GM18508 (cell line): ENCODE measurements at regions not wholly inside any gene's neighbourhood (a gene's known extent, or its start where the extent isn't known, plus 50 kb on each side); places are given as distances from the start of the nearest gene placed in this dataset.

Source experiments
- ATAC-seq: cut with Tn5 transposase; IDR thresholded peaks from one replicate; pipeline ENCODE4 v1.9.1; 2021; ENCODE audit warnings: moderate number of reproducible peaks; ENCODE audit not compliant: insufficient read depth, unreplicated experiment

DNA sequence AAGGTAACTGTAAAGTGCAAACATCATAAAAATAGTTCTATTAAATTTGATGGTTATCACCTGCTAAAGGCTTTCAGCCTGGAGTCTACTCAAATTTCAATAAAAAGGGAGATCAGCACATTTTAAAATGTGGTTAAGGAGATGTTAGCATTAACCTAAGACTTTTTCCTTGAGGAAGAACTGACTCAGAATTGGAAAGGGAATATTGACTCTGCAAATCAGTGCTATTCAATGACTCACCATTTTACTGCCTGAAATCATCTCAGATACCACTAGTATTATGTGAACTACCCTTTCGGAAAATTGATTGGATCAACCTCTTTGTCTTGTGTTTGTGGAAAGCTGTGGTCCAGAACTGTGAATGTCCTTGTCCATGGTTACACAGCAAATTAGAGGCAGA is 113.3 kb downstream of the ADRB2 start:
- ATAC-seq, result no peak

DNA sequence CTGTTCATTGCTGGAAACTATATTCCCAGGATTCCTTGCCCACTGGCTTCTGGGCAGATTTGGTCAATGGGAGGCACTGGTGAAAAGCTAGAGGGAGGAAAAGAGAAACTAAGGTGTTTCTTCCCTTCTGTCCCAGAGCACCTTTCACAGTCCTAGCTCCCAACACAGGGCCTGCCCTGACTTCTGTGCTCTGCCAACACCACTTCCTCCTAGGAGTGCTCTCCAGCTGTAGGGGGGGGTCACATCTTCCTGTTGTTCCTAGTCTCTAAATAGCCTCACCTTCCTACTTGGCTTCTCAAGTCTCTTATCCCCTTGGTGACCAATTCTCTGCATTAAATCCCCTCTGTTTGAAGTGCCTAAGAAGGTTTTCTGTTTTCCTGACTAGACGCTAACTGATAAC is 115.4 kb downstream of the ADRB2 start:
- ATAC-seq, result no peak

DNA sequence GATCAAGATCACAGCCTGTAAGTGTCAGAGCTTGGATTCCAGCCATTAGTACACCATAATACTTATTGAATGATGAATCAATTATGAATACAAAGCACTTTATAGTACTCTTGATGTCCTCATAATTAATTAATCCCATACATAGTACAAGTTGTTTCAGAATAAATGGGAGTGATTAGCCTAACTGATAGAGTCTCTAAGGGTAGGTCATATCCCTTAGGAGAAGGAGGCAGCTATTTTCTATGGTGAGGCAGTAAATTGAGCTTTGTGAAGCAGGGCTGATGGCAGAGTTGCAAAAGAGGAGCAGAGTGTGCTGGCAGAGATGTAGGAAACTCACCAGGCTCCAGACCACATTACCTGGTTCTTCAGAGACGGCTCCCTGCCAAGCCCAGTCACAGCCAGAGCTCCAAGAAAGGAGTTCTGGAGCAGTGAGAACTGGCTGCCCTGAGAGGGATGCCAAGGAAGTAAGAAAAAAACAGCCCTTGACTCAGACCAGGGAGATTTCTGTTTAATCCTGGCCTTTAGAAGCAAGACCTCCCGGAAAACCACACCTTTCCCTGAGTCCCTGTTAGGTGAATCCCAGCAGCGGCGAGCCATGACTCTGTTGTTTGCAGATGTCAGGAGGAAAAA is 112.9 kb downstream of the SH3TC2 start:
- no peak for ATAC-seq

DNA sequence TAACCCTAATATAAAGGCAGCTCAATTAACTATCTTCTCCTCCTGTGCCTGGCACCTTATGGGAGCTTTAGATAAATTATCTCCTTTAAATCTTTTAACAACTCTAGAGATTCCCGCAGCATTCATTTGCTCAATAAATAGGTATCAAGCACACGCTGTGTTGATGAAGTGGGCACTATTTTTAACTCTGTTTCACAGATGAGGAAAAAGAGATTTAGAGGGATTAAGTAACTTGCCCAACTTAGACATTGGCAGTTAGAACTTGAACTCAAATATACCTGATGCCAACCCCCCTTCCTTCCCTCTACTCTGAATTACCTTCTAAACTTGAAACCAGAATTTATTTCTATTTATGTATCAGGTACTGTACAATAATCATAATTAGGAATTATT is 112.4 kb downstream of the SH3TC2 start:
- no peak for ATAC-seq

DNA sequence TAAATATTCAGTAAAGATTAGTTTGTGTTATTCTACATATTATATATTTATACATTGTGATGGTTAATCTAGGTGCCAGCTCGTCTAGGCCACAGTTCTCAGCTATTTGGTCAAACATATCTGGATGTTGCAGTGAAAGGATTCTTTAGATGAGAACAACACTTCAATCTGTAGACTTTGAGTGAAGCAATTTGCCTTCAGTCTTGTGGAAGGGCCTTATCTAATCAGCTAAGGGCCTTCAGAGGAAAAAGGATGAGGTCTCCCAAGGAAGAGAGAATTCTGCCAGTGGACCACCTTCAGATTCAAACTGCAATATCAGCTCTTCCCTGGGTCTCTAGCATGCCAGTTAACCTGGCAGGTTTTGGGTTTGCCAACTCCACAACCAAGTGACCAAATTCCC is 112.0 kb downstream of the SH3TC2 start:
- no peak for ATAC-seq

DNA sequence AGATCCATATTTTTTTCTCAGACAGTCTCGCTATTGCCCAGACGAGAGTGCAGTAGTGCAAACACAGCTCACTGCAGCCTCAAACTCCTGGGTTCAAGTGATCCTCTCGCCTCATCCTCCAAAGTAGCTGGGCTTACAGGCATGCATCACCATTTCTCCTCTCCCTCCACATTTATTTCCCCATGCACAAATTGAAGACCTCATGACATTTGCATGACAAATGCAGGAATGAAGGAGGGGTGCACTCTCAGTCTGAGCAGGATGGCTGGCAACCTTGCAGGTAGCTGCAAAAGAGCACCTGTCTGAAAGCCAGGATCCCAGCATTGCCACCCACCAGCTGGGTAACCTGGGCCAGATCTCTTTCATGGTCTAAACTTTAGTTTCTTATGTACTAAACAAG is 111.2 kb downstream of the SH3TC2 start:
- ATAC-seq, result no peak

DNA sequence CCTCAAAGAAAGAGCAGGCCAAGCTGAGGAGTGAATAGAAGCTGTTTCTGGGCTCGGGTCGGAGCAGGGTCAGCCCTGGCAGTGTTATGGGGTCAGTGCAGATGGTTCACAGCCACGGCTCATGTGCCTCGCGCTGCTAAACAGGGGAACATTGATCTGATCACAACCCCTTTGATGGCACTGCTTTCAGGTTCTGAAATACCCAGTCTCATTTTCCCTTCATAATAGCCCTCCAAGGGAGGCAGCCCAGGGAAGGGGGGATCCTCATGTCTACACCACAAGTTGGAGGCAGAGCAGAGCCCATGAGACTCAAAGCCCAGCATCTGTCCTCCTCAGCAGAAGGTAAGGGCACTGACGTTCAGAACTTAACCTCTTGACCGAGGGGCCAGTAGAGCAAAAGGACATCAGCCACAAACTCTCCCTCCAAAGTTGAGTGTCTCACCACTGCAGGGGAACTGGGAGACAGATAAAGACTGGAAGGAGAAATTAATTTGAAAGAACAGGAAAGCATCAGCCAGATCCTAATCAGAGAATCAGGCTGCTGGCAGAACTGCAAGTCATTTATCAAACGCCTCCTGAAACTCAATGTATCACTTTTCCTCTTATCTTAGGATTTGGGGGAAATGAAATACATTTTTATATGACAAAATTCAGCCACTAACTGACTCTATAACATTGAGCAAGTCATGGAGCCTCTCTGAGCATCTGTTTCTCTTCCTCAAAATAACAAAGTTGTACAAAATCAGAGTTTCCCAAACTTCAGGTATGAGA is 110.6 kb downstream of the SH3TC2 start:
- ATAC-seq, result no peak

DNA sequence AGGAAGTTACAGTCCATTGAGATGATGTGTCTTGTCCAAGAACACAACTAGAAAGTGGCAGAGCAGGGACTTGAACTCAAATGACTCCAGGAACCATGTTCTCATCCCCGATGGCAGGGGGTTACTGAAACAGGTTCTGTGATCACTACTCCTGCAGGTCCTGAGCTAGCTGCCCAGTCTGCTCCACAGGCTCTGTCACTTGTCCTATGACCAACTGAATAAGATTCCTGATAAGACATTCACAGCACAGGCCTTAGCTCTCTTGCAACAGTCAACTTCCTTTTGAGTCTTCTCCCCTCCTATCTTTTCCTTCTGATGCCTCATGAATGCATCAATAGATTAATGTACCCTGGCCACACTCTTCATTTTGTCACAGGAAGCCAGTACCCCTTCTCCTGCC is 109.2 kb downstream of the SH3TC2 start:
- ATAC-seq, result no peak
